NCI-H187 treated with DMSO at 0.1 percent for 48 hours (cell line): ENCODE measurements at regions not wholly inside any gene's neighbourhood (a gene's known extent, or its start where the extent isn't known, plus 50 kb on each side); places are given as distances from the start of the nearest gene placed in this dataset.

Source experiments
- DNase-seq: peaks from one replicate; lab custom pipeline; 2025; lab: John Stamatoyannopoulos, UW

GRCh38 chr12:45670346-45671065 is 59.0 kb upstream of the ARID2 start:
- no peak for DNase-seq

- no peak for DNase-seq
These were observed 58.3 kb upstream of the ARID2 start for GRCh38 chr12:45671254-45671653.

- DNase-seq: no peak
These were observed 55.1 kb upstream of the ARID2 start for GRCh38 chr12:45674181-45674977.

- no peak for DNase-seq
These were observed 54.0 kb upstream of the ARID2 start for GRCh38 chr12:45675534-45675933.
